RWPE2 (cell line): ENCODE measurements at regions not wholly inside any gene's neighbourhood (a gene's known extent, or its start where the extent isn't known, plus 50 kb on each side); places are given as distances from the start of the nearest gene placed in this dataset.
"Not testable (repeated sequence)": the region's sequence is repeated elsewhere in the genome, so short reads cannot be mapped to it uniquely, and the experiment has no call there.

Source experiments
- ATAC-seq: fragments of 200-7000 bp; cut with Tn5 transposase; 3 replicates; pipeline ENCODE4 v1.9.1; 2021; ENCODE audit warnings: low read depth
- DNase-seq: peaks from one replicate; pipeline ENCODE4 v3.0.0-alpha.2; 2020; ENCODE audit warnings: low spot score
- H3K27ac ChIP-seq: fragments of 450-650 bp; 2 replicates; pipeline ENCODE4 v1.5.1; 2017; ENCODE audit warnings: mild to moderate bottlenecking; ENCODE audit not compliant: poor library complexity, severe bottlenecking
- H3K27me3 ChIP-seq: fragments of 250-450 bp; sonication (Bioruptor Pico); 2 replicates; pipeline ENCODE4 v1.5.1; 2021; ENCODE audit warnings: mild to moderate bottlenecking, moderate library complexity; ENCODE audit not compliant: insufficient read depth, poor library complexity, severe bottlenecking
- H3K36me3 ChIP-seq: fragments of 250-450 bp; sonication (Bioruptor Pico); 2 replicates; pipeline ENCODE4 v1.5.1; 2020; ENCODE audit warnings: low read depth, mild to moderate bottlenecking, moderate library complexity
- H3K4me1 ChIP-seq: fragments of 250-450 bp; sonication (Bioruptor Pico); 2 replicates; pipeline ENCODE4 v1.5.1; 2021; ENCODE audit warnings: mild to moderate bottlenecking, moderate library complexity; ENCODE audit not compliant: insufficient read depth, poor library complexity, severe bottlenecking
- H3K4me3 ChIP-seq: fragments of 250-450 bp; sonication (Bioruptor Pico); 2 replicates; pipeline ENCODE4 v1.5.1; 2021; ENCODE audit warnings: mild to moderate bottlenecking, moderate library complexity; ENCODE audit not compliant: severe bottlenecking
- H3K9me3 ChIP-seq: fragments of 250-450 bp; sonication (Bioruptor Pico); 2 replicates; pipeline ENCODE4 v1.5.1; 2021; ENCODE audit warnings: mild to moderate bottlenecking, moderate library complexity; ENCODE audit not compliant: severe bottlenecking
- CTCF ChIP-seq: fragments of 450-650 bp; IDR thresholded peaks from one replicate; pipeline ENCODE4 v1.5.1; 2017; ENCODE audit warnings: mild to moderate bottlenecking, moderate library complexity; ENCODE audit not compliant: poor library complexity, severe bottlenecking

DNA sequence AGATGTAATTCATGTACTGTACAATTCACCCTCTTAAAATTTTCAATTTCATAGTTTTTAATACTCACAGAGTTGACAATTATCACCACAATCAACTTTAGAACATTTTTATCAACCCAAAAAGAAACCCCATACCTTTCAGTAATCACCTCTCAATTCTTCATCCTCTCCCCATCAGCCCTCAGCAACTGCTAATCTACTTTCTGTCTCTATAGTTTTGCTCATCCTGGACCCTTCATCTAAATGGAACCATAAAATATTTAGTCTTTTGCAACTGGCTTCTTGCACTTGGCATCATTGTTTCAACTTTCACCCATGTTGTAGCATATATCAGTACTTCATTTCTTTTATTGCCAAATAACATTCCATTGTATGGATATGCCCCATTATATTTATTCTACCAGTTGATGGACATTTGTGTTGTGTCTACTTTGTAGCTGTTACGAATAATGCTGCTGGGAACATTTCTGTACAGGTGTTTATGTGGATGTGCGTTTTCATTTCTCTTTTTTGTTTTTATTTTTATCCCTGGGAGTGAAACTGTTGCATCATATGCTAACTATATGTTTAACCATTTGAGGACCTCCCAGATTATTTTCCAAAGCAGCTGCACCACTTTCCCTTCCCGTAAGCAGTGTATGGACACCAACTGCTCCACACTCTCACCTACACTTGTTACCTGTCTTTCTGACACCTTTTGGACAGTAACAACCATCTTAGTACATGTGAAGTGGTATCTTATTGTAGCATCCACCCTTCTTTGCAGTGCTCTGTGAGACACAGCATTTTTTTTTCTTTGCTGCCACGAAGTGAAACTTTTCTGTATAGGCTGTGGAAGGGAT, 65.4 kb upstream of the APBB1IP start:
- ATAC-seq (no peak), DNase-seq (no peak)
- Histone ChIP-seq H3K27ac (no peak overlapping the region), H3K36me3 (no peaks in the 10 kb centered on the region), H3K4me3 (no peak overlapping the region), H3K27me3 (no peaks in the 10 kb centered on the region), H3K4me1 (no peaks in the 10 kb centered on the region), H3K9me3 (no peaks in the 10 kb centered on the region)
- no peak for TF ChIP-seq CTCF

GRCh38 chr10:26374426-26374825, 63.7 kb upstream of the APBB1IP start:
- no peak overlapping the region for H3K4me3 ChIP-seq
- H3K36me3 ChIP-seq = no peaks in the 10 kb centered on the region
- H3K27me3 ChIP-seq = peaks cover 5% of the 10 kb centered on the region
- no peak for DNase-seq
- no peaks in the 10 kb centered on the region for H3K9me3 ChIP-seq
- H3K27ac ChIP-seq = no peak overlapping the region
- no peak for TF ChIP-seq CTCF
- no peak for ATAC-seq
- H3K4me1 ChIP-seq = no peaks in the 10 kb centered on the region

GRCh38 chr10:26377224-26377810, 60.8 kb upstream of the APBB1IP start:
- not testable (repeated sequence) for ATAC-seq, H3K9me3 ChIP-seq, H3K27ac ChIP-seq, H3K36me3 ChIP-seq, H3K4me3 ChIP-seq, H3K27me3 ChIP-seq, H3K4me1 ChIP-seq, DNase-seq

- Histone ChIP-seq H3K27me3 (peaks cover 5% of the 10 kb centered on the region), H3K36me3 (no peaks in the 10 kb centered on the region), H3K27ac (no peak overlapping the region), H3K4me3 (no peak overlapping the region), H3K4me1 (no peaks in the 10 kb centered on the region), H3K9me3 (no peaks in the 10 kb centered on the region)
- TF ChIP-seq CTCF = no peak
- DNase-seq (no peak), ATAC-seq (no peak)
Observed at GRCh38 chr10:26378861-26379294, 59.3 kb upstream of the APBB1IP start.

GRCh38 chr10:26380815-26381214, 57.3 kb upstream of the APBB1IP start:
- no peaks in the 10 kb centered on the region for H3K36me3 ChIP-seq
- H3K27me3 ChIP-seq = peaks cover 5% of the 10 kb centered on the region
- no peak for DNase-seq
- no peaks in the 10 kb centered on the region for H3K9me3 ChIP-seq
- no peak overlapping the region for H3K27ac ChIP-seq
- no peaks in the 10 kb centered on the region for H3K4me1 ChIP-seq
- ATAC-seq = no peak
- no peak for TF ChIP-seq CTCF
- H3K4me3 ChIP-seq = no peak overlapping the region
